CD14-positive monocyte (primary cell): ENCODE measurements at regions not wholly inside any gene's neighbourhood (a gene's known extent, or its start where the extent isn't known, plus 50 kb on each side); places are given as distances from the start of the nearest gene placed in this dataset.

Experiments
- DNase-seq, 3 donors: peaks; one replicate each; pipeline ENCODE4 v3.0.0-alpha.2; 2011 to 2022
- H2AFZ ChIP-seq: 2 replicates; pipeline ENCODE4 v1.6.0; 2012; ENCODE audit warnings: mild to moderate bottlenecking, low read depth, low read length, inconsistent platforms; ENCODE audit not compliant: insufficient read depth, poor library complexity, severe bottlenecking
- H3K27ac ChIP-seq, 2 donors: 1 replicate in 1 of 2; 2 replicates in 1 of 2; pipeline ENCODE4 v1.5.1; 2012 to 2013; ENCODE audit warnings: low read length in 2 of 2, control low read depth in 1 of 2, inconsistent platforms in 1 of 2, low read depth in 1 of 2, mild to moderate bottlenecking in 1 of 2
- H3K27me3 ChIP-seq, 2 donors: one replicate each; pipeline versions ENCODE4 v1.6.0 to v1.6.1; 2011 to 2013; ENCODE audit warnings: low read length in 2 of 2; ENCODE audit not compliant: control insufficient read depth in 2 of 2, insufficient read depth in 2 of 2
- H3K36me3 ChIP-seq, 2 donors: replicated peaks in 1 of 2; 1 replicate in 1 of 2; 2 replicates in 1 of 2; pipeline versions ENCODE4 v1.5.1 to v1.6.1; 2012 to 2013; ENCODE audit warnings: low read length in 2 of 2, control low read depth in 1 of 2, inconsistent platforms in 1 of 2, mild to moderate bottlenecking in 1 of 2; ENCODE audit not compliant: insufficient read depth in 2 of 2, control insufficient read depth in 1 of 2
- H3K4me1 ChIP-seq, 2 donors: 1 replicate in 1 of 2; 2 replicates in 1 of 2; pipeline versions ENCODE4 v1.5.1 to v1.6.1; 2012 to 2013; ENCODE audit warnings: low read length in 2 of 2, control low read depth in 1 of 2, inconsistent platforms in 1 of 2, mild to moderate bottlenecking in 1 of 2, moderate library complexity in 1 of 2; ENCODE audit not compliant: insufficient read depth in 2 of 2, control insufficient read depth in 1 of 2
- H3K4me2 ChIP-seq: replicated peaks from 2 replicates; pipeline ENCODE3; 2012; ENCODE audit warnings: low read length, moderate library complexity, mild to moderate bottlenecking; ENCODE audit not compliant: poor library complexity, severe bottlenecking; ENCODE audit errors: extremely low read depth
- H3K4me3 ChIP-seq, 3 experiments: fragments of 200-600 bp in 1 of 3; sonication (generic) in 1 of 3; replicated peaks in 1 of 3; 1 replicate in 2 of 3; 2 replicates in 1 of 3; pipeline ENCODE4 v1.5.1; 2011 to 2013; ENCODE audit warnings: low read length in 3 of 3, mild to moderate bottlenecking in 3 of 3, control low read depth in 2 of 3, low read depth in 2 of 3, inconsistent platforms in 1 of 3, moderate library complexity in 1 of 3
- H3K79me2 ChIP-seq: 2 replicates; pipeline ENCODE4 v1.6.0; 2012; ENCODE audit warnings: mild to moderate bottlenecking, control low read depth, inconsistent platforms, low read length, moderate library complexity; ENCODE audit not compliant: insufficient read depth
- H3K9ac ChIP-seq: 2 replicates; pipeline ENCODE4 v1.6.0; 2017; ENCODE audit warnings: low read length, mild to moderate bottlenecking; ENCODE audit not compliant: insufficient read depth, poor library complexity, severe bottlenecking
- H3K9me3 ChIP-seq, 2 donors: replicated peaks in 1 of 2; 1 replicate in 1 of 2; 2 replicates in 1 of 2; pipeline versions ENCODE4 v1.5.1 to v1.6.1; 2012 to 2013; ENCODE audit warnings: low read length in 2 of 2, control low read depth in 1 of 2; ENCODE audit not compliant: control insufficient read depth in 1 of 2, insufficient read depth in 1 of 2
- H4K20me1 ChIP-seq: 2 replicates; pipeline ENCODE4 v1.6.0; 2012; ENCODE audit warnings: mild to moderate bottlenecking, low read length, control low read depth, moderate library complexity; ENCODE audit not compliant: insufficient read depth
- H3K27ac Mint-ChIP-seq, 7 donors: one replicate each; pipeline ENCODE4 v1.8.0; 2020; ENCODE audit warnings: mild to moderate bottlenecking in 7 of 7, mixed read lengths in 7 of 7, moderate library complexity in 6 of 7, inconsistent platforms in 2 of 7
- H3K27me3 Mint-ChIP-seq, 3 donors: one replicate each; pipeline ENCODE4 v1.8.0; 2021 to 2022; ENCODE audit warnings: low read depth in 3 of 3, mild to moderate bottlenecking in 3 of 3, mixed read lengths in 3 of 3, moderate library complexity in 3 of 3, inconsistent platforms in 1 of 3
- H3K36me3 Mint-ChIP-seq, 2 donors: one replicate each; pipeline ENCODE4 v1.8.0; 2020; ENCODE audit warnings: mixed read lengths in 2 of 2, inconsistent platforms in 1 of 2, mild to moderate bottlenecking in 1 of 2
- H3K4me1 Mint-ChIP-seq: one replicate; pipeline ENCODE4 v1.8.0; 2020; ENCODE audit warnings: mild to moderate bottlenecking, mixed read lengths
- H3K4me3 Mint-ChIP-seq, 2 donors: one replicate each; pipeline ENCODE4 v1.8.0; 2020; ENCODE audit warnings: mild to moderate bottlenecking in 2 of 2, mixed read lengths in 2 of 2, moderate library complexity in 1 of 2
- H3K9me3 Mint-ChIP-seq, 7 donors: one replicate each; pipeline ENCODE4 v1.8.0; 2020 to 2022; ENCODE audit warnings: mixed read lengths in 7 of 7, mild to moderate bottlenecking in 6 of 7, moderate library complexity in 6 of 7, inconsistent platforms in 2 of 7
- WGBS: methylation state at CpG from one replicate; pipeline ENCODE4 v1.1.5; 2013; ENCODE audit warnings: missing lambda C conversion rate; ENCODE audit not compliant: insufficient coverage; 5-methylcytosine and 5-hydroxymethylcytosine counted together
- intact Hi-C, 2 donors: fragments of 100-400 bp; cut with micrococcal nuclease; formaldehyde crosslinking; loops; one replicate each; pipeline versions ENCODE4 v1.15.0 to v1.15.1; 2023
- TF ChIP-seq, protein P1 (sequence below): fragments of 200-600 bp; IDR thresholded peaks from one replicate; pipeline ENCODE4 v1.8.0; 2022; ENCODE audit warnings: antibody characterized with exemption, mild to moderate bottlenecking

DNA sequence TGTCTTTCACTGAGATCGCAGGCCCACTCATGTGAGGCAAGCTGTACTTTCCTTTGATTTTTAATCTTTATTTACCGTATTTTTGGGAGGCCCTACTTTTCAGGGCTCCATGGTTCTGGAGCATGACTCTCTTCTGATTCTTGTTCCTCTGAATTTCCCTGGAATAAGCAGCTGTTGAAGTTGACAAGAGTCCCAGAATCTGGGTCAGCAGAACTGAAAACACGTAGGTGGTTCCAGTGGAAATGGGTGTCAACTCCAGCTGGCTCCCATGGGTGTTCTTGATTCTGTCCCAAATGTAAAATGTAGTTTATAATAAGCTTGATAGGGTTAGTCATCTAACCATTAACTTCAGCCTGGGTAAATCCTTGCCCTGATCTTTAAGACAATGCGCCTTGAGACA is 409.4 kb downstream of the GATA3 start:
- no peaks in the 10 kb centered on the region for H3K79me2 ChIP-seq
- H3K27me3 Mint-ChIP-seq: peaks cover 0 to 2% (median 0%) of the 10 kb centered on the region in 3 donors
- no peaks in the 10 kb centered on the region for H3K4me1 Mint-ChIP-seq
- H3K9me3 ChIP-seq: no peaks in the 10 kb centered on the region
- no peaks in the 10 kb centered on the region for H3K36me3 ChIP-seq
- H3K4me3 ChIP-seq: no peak overlapping the region
- intact Hi-C loops: no loop called here
- H2AFZ ChIP-seq: no peak overlapping the region
- no peak overlapping the region for H3K27ac ChIP-seq
- no peaks in the 10 kb centered on the region for H3K36me3 Mint-ChIP-seq
- no peak for DNase-seq
- H3K9ac ChIP-seq: no peak overlapping the region
- H3K9me3 Mint-ChIP-seq: no peaks in the 10 kb centered on the region
- H3K27ac Mint-ChIP-seq: no peak overlapping the region
- no peaks in the 10 kb centered on the region for H3K4me1 ChIP-seq
- 96% methylated on average over 3 of the region's 4 CpGs for WGBS
- H3K27me3 ChIP-seq: no peaks in the 10 kb centered on the region
- no peak overlapping the region for H3K4me3 Mint-ChIP-seq
- TF ChIP-seq, protein P1, sequence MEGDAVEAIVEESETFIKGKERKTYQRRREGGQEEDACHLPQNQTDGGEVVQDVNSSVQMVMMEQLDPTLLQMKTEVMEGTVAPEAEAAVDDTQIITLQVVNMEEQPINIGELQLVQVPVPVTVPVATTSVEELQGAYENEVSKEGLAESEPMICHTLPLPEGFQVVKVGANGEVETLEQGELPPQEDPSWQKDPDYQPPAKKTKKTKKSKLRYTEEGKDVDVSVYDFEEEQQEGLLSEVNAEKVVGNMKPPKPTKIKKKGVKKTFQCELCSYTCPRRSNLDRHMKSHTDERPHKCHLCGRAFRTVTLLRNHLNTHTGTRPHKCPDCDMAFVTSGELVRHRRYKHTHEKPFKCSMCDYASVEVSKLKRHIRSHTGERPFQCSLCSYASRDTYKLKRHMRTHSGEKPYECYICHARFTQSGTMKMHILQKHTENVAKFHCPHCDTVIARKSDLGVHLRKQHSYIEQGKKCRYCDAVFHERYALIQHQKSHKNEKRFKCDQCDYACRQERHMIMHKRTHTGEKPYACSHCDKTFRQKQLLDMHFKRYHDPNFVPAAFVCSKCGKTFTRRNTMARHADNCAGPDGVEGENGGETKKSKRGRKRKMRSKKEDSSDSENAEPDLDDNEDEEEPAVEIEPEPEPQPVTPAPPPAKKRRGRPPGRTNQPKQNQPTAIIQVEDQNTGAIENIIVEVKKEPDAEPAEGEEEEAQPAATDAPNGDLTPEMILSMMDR: no peak
- no peaks in the 10 kb centered on the region for H4K20me1 ChIP-seq
- H3K4me2 ChIP-seq: no peak overlapping the region

DNA sequence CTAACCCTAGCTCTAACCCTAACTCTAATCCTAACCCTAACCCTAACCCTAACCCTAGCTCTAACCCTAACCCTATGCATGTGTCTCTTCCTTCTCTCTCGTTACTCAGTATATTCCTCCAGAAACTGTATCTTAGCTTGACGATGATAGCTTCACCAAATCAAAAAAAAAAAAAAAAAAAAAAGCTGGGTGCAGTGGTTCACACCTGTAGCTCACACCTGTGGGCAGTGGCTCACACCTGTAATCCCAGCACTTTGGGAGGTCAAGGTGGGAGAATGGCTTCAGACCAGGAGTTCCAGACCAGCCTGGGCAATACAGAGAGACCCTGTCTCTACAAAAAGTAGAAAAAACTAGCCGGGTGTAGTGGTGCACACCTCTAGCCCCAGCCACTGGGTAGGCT is 414.0 kb downstream of the GATA3 start:
- no CpG with 5 or more reads among the region's 3 CpGs for WGBS
- no peak overlapping the region for H3K27ac Mint-ChIP-seq

More for the DNA sequence above, 414.0 kb downstream of the GATA3 start:
- Histone ChIP-seq H3K27me3 (no peaks in the 10 kb centered on the region), H3K9me3 (no peaks in the 10 kb centered on the region), H3K79me2 (no peaks in the 10 kb centered on the region), H3K9ac (no peak overlapping the region), H3K36me3 (no peaks in the 10 kb centered on the region), H3K27ac (no peak overlapping the region), H3K4me1 (no peaks in the 10 kb centered on the region), H2AFZ (no peak overlapping the region), H3K4me2 (no peak overlapping the region), H3K4me3 (no peak overlapping the region), H4K20me1 (no peaks in the 10 kb centered on the region)
- Mint-ChIP-seq H3K4me1 (no peaks in the 10 kb centered on the region), H3K27me3 (peaks cover 0 to 5% (median 3%) of the 10 kb centered on the region in 3 donors), H3K9me3 (peaks cover 0 to 1% (median 0%) of the 10 kb centered on the region in 7 donors), H3K36me3 (no peaks in the 10 kb centered on the region), H3K4me3 (no peak overlapping the region)
- no peak for DNase-seq
- intact Hi-C loops: no loop called here
- TF ChIP-seq, protein P1: no peak
